Esophagus (tissue), 2 donors: ENCODE measurements at regions not wholly inside any gene's neighbourhood (a gene's known extent, or its start where the extent isn't known, plus 50 kb on each side); places are given as distances from the start of the nearest gene placed in this dataset.

Experiments
- H3K27ac ChIP-seq, 2 donors: one replicate each; pipeline ENCODE4 v1.5.1; 2013; ENCODE audit warnings: low read depth in 2 of 2, mild to moderate bottlenecking in 2 of 2, inconsistent platforms in 1 of 2, low read length in 1 of 2, moderate library complexity in 1 of 2
- H3K27me3 ChIP-seq, 2 donors: one replicate each; pipeline ENCODE4 v1.6.1; 2013; ENCODE audit warnings: low read length in 2 of 2, control low read depth in 1 of 2, mild to moderate bottlenecking in 1 of 2; ENCODE audit not compliant: insufficient read depth in 2 of 2, control insufficient read depth in 1 of 2
- H3K36me3 ChIP-seq, 2 donors: one replicate each; pipeline ENCODE4 v1.6.1; 2013; ENCODE audit warnings: low read length in 1 of 2; ENCODE audit not compliant: control insufficient read depth in 2 of 2, insufficient read depth in 2 of 2
- H3K4me1 ChIP-seq, 2 donors: one replicate each; pipeline ENCODE4 v1.6.1; 2013; ENCODE audit warnings: low read length in 1 of 2; ENCODE audit not compliant: control insufficient read depth in 2 of 2, insufficient read depth in 2 of 2
- H3K4me3 ChIP-seq, 2 donors: one replicate each; pipeline ENCODE4 v1.5.1; 2013; ENCODE audit warnings: low read length in 2 of 2, mild to moderate bottlenecking in 2 of 2, low read depth in 1 of 2, moderate library complexity in 1 of 2
- H3K9me3 ChIP-seq, 2 donors: one replicate each; pipeline ENCODE4 v1.6.1; 2013; ENCODE audit warnings: mild to moderate bottlenecking in 2 of 2, low read depth in 1 of 2, low read length in 1 of 2, moderate library complexity in 1 of 2; ENCODE audit not compliant: control insufficient read depth in 2 of 2, insufficient read depth in 1 of 2
- WGBS, 2 donors: extraction: QIAGEN DNeasy Blood & Tissue Kit; methylation state at CpG; one replicate each; pipeline ENCODE4 v1.1.7; 2013; 5-methylcytosine and 5-hydroxymethylcytosine counted together
- donor health status: healthy with polysubstance abuse.
- donor health status: Bipolar disorder and iron deficiency.

DNA sequence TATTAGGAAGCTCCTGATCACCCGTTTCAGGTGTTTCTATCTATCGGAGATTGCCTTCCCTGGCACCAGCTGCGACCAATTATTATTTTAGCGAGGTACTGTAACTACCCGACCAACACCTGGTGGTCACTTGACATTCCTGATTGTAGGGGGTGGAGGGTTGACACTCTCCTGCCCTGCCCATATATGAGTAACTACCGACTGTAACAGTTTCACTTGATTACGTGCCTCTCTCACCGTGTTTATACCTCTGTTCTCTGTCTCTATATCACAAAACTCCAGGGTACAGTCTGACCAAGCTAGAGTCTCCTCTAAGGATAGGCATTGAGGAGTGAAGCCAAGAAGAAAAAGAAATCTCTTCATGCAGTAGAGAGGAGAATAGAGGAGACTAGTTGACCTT, 268.0 kb upstream of the LRATD1 start:
- no peaks in the 10 kb centered on the region for H3K4me1 ChIP-seq
- WGBS, 2 donors, result 90 to 92% methylated on average over 8 of the region's 8 CpGs
- no peak overlapping the region for H3K4me3 ChIP-seq
- H3K9me3 ChIP-seq, result no peaks in the 10 kb centered on the region
- no peaks in the 10 kb centered on the region for H3K27me3 ChIP-seq
- H3K36me3 ChIP-seq, result no peaks in the 10 kb centered on the region
- no peak overlapping the region for H3K27ac ChIP-seq

DNA sequence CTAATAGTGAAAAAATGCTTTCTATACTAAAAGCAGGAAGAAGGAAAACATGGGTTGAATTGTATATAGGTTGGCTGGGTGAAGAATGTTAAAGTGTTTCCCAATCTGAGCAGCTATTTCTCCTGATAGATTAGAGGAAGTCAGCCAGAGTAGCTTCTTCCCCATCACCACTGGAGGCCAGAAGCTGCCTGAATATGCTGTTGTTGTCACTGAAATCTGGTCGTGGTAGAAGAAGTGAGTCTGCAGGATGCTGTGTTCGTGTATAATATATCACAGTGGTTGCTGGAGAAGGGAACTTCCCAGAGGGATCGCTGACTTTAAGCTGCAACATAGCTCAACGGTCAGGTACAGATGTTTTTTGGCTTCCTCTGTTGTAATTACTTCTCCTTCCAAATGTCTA, 247.5 kb upstream of the LRATD1 start:
- H3K36me3 ChIP-seq, result no peaks in the 10 kb centered on the region
- no peak overlapping the region for H3K4me3 ChIP-seq
- WGBS, 2 donors, result 30 to 32% methylated on average over 4 of the region's 4 CpGs
- no peak overlapping the region for H3K27ac ChIP-seq
- no peaks in the 10 kb centered on the region for H3K27me3 ChIP-seq
- no peaks in the 10 kb centered on the region for H3K9me3 ChIP-seq
- no peaks in the 10 kb centered on the region for H3K4me1 ChIP-seq

DNA sequence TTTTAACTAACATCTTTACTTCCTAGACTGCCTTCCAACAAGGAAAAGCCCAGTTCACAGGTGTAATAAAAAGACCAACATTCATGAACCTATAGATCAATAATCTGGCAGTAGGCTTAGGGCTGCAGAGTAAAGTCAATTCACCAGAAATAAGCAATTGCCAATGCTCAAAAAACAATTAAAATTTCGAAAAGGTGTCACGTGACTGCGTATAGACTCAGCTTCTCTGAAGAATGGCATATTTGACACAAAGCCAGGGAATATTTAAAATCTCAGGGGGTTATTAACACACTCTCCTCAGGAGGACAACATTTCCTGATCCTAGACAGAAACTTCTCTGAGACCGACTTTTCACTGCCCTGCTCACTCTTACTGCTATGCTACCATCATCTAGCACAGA, 245.2 kb upstream of the LRATD1 start:
- H3K36me3 ChIP-seq, result no peaks in the 10 kb centered on the region
- no peaks in the 10 kb centered on the region for H3K27me3 ChIP-seq
- H3K4me1 ChIP-seq, result no peaks in the 10 kb centered on the region
- no peak overlapping the region for H3K27ac ChIP-seq
- no peaks in the 10 kb centered on the region for H3K9me3 ChIP-seq
- 83 to 88% methylated on average over 4 of the region's 4 CpGs for WGBS, 2 donors
- no peak overlapping the region for H3K4me3 ChIP-seq

DNA sequence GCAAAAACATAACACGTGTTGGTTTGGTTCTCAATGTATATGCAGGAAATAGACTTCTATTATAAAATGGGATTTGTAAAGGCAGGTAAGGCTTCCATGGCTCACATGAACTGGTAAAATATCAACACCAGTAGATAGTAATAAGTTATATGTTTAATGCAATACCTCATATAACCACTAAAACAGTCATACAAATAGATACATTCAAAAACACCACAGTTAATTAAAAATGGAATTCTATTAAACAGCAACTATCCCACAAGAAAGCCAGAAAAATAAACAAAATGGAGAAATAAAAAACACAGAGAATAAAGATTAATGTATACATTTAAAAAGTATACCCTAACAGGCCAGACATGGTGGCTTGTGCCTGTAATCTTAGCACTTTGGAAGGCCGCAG, 243.8 kb upstream of the LRATD1 start:
- WGBS, 2 donors, result 90 to 93% methylated on average over 2 of the region's 2 CpGs

DNA sequence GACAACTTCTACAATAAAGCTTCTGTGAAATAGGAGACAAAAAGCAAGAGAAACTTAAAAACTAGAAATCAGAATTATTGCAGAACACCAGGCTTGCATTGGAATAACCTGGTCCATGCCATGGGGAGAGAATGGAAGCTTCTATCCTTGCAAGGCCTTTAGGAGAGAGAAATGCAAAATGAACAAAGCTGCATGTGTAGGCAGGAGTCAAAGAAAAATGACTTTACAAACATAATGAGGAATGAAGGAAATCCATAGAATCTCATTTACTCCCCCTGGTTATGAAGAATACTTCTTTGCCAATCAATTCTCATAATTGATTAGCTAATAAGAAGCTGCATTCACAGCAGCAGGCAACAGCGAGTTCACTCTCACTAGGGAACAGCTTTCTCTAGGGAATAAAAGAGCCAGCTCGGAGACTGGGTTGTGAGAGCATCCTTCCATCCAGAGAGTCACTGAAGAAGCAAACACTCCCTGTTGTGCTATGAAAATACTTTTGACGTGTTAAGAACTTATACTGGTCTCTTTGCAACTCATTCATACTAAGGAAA, 235.9 kb upstream of the LRATD1 start:
- Histone ChIP-seq H3K4me1 (peaks cover 2 to 3% of the 10 kb centered on the region in 2 donors), H3K36me3 (no peaks in the 10 kb centered on the region), H3K4me3 (no peak overlapping the region), H3K27me3 (no peaks in the 10 kb centered on the region), H3K9me3 (peaks cover 0 to 2% of the 10 kb centered on the region in 2 donors), H3K27ac (no peak overlapping the region)
- 83 to 87% methylated on average over 3 of the region's 3 CpGs for WGBS, 2 donors

More for the DNA sequence above, 243.8 kb upstream of the LRATD1 start:
- H3K27me3 ChIP-seq, result no peaks in the 10 kb centered on the region
- H3K36me3 ChIP-seq, result no peaks in the 10 kb centered on the region
- H3K9me3 ChIP-seq, result peaks cover 0 to 2% of the 10 kb centered on the region in 2 donors
- H3K27ac ChIP-seq, result no peak overlapping the region
- no peak overlapping the region for H3K4me3 ChIP-seq
- H3K4me1 ChIP-seq, result peaks cover 2 to 3% of the 10 kb centered on the region in 2 donors

DNA sequence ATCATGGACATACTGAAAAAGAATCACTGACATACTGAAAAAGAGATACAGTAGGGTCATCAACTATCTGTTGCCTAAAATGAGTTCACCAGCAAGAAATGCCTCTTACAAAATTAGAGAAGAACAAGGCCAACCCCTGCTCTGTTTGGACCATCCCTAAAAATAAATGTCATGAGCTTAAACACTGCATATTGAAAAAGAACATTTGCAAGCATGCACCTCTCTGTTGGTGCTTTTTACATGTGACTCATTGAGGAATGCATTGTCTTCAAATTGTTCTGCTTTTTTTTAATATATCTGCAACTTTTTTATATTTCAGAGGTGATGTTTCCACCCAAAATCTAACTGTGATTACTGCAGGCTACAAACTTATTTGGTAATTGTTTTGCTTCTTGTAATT, 233.9 kb upstream of the LRATD1 start:
- Histone ChIP-seq H3K27me3 (no peaks in the 10 kb centered on the region), H3K27ac (no peak overlapping the region)

DNA sequence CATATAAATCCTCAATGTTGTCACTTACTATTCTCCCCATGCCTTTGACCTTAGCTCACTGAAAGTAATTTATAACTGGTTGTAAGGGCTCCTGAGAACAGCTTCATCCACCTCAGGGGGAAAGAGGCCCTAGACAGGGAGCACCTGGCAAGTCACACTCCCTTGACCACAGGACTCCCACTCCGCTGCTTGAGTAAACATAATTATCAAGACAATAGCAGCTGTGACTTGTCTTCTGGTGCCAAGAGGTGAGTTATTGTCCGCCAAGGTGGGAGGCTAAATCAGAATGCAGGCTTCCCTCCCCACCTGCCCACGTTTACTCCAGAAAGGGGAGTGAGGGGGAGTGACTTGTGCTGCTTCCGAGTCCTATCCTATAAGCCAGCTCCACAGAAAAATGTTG, 230.6 kb upstream of the LRATD1 start:
- Histone ChIP-seq H3K36me3 (no peaks in the 10 kb centered on the region), H3K27me3 (no peaks in the 10 kb centered on the region), H3K4me3 (no peak overlapping the region), H3K9me3 (no peaks in the 10 kb centered on the region), H3K4me1 (no peaks in the 10 kb centered on the region), H3K27ac (no peak overlapping the region)
- whole genome bisulfite sequencing, 2 donors, result 32 to 42% methylated on average over 4 of the region's 4 CpGs

More for the DNA sequence above, 233.9 kb upstream of the LRATD1 start:
- Histone ChIP-seq H3K9me3 (no peaks in the 10 kb centered on the region), H3K36me3 (no peaks in the 10 kb centered on the region), H3K4me1 (no peaks in the 10 kb centered on the region), H3K4me3 (no peak overlapping the region)

DNA sequence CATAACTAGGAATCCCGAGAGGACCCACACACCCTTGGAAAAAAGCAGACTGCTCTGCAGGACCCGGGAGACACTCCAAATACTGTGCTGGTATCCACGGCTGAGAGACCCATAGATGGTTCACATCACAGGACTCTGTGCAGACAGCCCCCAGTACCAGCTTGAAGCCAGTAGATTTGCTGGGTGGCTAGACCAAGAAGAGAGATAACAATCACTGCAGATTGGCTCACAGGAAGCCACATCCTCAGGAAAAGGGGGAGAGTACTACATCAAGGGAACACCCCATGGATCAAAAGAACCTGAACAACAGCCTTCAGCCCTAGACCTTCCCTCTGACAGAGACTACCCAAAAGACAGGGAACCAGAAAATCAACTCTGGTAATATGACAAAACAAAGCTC, 223.8 kb upstream of the LRATD1 start:
- Histone ChIP-seq H3K27ac (no peak overlapping the region), H3K4me1 (no peaks in the 10 kb centered on the region), H3K9me3 (no peaks in the 10 kb centered on the region), H3K4me3 (no peak overlapping the region), H3K27me3 (no peaks in the 10 kb centered on the region), H3K36me3 (no peaks in the 10 kb centered on the region)
- 85 to 86% methylated on average over 3 of the region's 3 CpGs for WGBS, 2 donors

DNA sequence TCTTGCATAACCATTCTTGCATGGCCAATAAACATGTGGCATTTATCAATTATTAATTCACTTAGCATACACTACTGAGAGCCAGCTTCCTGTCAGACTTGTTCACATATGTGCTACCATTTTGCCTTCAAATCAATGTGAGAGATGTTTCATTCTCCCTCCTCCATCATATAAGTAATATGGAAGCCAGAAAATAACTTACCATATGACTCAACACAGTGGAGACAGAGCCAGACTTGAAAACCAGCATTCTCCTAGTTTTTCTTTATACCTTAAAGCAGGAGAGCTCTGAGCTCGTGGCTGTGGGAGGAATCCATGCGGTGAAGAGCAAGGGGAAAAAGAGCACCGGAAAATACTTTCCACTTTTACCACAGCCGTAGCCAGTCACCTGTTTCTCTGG, 215.0 kb upstream of the LRATD1 start:
- no peak overlapping the region for H3K27ac ChIP-seq
- H3K4me1 ChIP-seq, result no peaks in the 10 kb centered on the region
- H3K27me3 ChIP-seq, result no peaks in the 10 kb centered on the region
- H3K4me3 ChIP-seq, result no peak overlapping the region
- H3K9me3 ChIP-seq, result no peaks in the 10 kb centered on the region
- no peaks in the 10 kb centered on the region for H3K36me3 ChIP-seq
- 76 to 84% methylated on average over 4 of the region's 4 CpGs for WGBS, 2 donors

DNA sequence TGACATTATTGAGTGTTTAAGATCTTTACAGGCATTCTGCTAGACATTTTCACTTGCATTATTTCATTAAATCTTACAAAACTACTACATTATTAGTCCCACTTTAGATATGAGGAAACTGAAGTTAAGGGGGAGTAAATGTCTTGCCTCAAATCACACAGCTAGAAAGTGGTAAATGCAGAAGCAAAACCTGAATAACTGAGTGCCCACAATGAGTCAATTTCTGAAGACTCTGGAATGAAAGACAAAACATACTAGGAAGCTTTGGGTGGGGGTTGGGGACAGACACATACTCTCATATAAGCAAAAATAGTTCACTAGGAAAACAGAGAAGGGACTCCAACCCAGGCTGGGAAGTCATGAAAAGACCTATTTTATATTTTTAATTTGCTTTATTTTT, 214.4 kb upstream of the LRATD1 start:
- Histone ChIP-seq H3K27me3 (no peaks in the 10 kb centered on the region), H3K4me1 (no peaks in the 10 kb centered on the region)

More for the DNA sequence above, 214.4 kb upstream of the LRATD1 start:
- Histone ChIP-seq H3K4me3 (no peak overlapping the region), H3K36me3 (no peaks in the 10 kb centered on the region), H3K9me3 (no peaks in the 10 kb centered on the region), H3K27ac (no peak overlapping the region)
